ENCODE measurements at regions not wholly inside any gene's neighbourhood (a gene's known extent, or its start where the extent isn't known, plus 50 kb on each side); places are given as distances from the start of the nearest gene placed in this dataset.
"Not testable (repeated sequence)": the region's sequence is repeated elsewhere in the genome, so short reads cannot be mapped to it uniquely, and the experiment has no call there.

- CTCF ChIA-PET = no interaction called here
- POLR2A ChIA-PET = no interaction called here
Measured at GRCh38 chr6:21750575-21750974, 157.0 kb downstream of the SOX4 start.

DNA sequence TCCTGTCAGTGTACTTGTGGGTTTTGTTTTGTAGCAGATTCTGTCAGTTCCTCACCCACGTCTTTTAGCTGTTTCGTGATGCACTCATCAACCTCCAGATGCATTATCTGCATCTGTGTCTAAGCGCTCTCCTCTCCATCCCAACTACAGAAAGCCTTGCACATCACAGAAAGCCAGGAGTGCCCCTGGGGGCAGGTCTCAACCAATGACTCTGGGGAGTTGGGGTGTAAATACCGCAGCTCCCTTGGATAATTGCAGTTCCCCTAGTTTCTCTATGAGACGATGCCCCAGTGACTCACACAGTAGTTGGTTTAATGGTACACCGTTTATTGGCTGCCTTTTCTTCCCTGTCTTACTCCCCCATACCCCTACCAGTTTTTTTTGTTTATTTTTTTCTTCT lies 158.1 kb downstream of the SOX4 start:
- no peak for TF ChIP-seq CTCF (IDR thresholded peaks at IDR 0.05; ENCODE audit: insufficient read depth, low read length, missing control alignments)
- DNase-seq (ENCODE audit: low read depth, low spot score) = no peak
- POLR2A ChIA-PET = no interaction called here
- H3K4me3 ChIP-seq (ENCODE audit: low read depth, low read length) = no peak overlapping the region
- CTCF ChIA-PET = no interaction called here

More at GRCh38 chr6:21750575-21750974, 157.0 kb downstream of the SOX4 start:
- no peak for TF ChIP-seq CTCF (IDR thresholded peaks at IDR 0.05; ENCODE audit: insufficient read depth, low read length, missing control alignments)
- no peak overlapping the region for H3K4me3 ChIP-seq (ENCODE audit: low read depth, low read length)
- no peak for DNase-seq (ENCODE audit: low read depth, low spot score)

GRCh38 chr6:21752054-21752811 lies 158.7 kb downstream of the SOX4 start:
- CTCF ChIA-PET = no interaction called here
- TF ChIP-seq CTCF (IDR thresholded peaks at IDR 0.05; ENCODE audit: insufficient read depth, low read length, missing control alignments) = no peak
- H3K4me3 ChIP-seq (ENCODE audit: low read depth, low read length) = no peak overlapping the region
- POLR2A ChIA-PET = no interaction called here
- no peak for DNase-seq (ENCODE audit: low read depth, low spot score)

DNA sequence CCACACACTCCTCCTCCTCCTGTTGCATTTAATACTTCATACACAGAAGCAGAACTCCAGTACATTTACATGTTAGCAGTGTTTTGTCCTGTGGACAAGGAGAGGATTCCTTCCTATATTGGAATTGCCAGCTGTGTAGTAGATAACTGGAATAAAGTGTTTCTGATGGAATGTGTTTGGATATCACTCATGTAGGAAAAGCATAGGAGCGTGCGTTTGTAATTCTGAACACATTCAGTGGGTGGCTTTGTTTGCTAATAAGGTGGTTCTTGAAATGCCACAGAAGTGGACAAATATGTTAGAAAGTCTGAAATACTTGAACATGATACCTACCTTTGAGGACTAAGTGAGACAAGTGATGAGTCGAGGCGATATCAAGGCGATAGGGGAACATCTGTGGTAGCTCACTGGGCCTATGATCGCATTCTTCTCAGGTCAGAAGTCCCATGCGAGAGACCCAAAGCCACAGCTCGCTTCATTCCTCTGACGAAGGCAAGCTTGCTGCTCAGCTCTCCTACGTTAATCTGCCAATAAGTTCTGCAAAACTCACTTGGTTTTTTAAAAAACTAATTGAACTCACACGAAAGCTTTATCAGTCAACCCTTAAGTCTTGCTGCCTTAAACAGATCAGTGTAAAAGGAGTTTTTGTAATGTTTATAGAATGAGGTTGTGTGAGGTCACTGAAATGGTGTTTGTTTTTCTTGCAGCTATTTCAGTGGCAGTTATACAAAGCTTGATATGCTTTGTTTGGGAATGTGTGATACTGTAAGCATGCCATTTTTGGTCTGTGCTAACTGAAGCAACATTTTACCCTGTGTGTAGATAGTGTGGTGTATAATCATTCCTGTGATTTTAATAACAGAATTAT lies 159.9 kb downstream of the SOX4 start:
- CTCF ChIA-PET = interaction anchor here (1.1 kb wide), 1 partner anchor 15 kb away, joined by 3 read pairs; no protein-coding TSS in a partner anchor
- DNase-seq (ENCODE audit: low read depth, low spot score) = no peak
- no peak overlapping the region for H3K4me3 ChIP-seq (ENCODE audit: low read depth, low read length)
- no peak for TF ChIP-seq CTCF (IDR thresholded peaks at IDR 0.05; ENCODE audit: insufficient read depth, low read length, missing control alignments)
- POLR2A ChIA-PET = no interaction called here

- TF ChIP-seq CTCF (IDR thresholded peaks at IDR 0.05; ENCODE audit: insufficient read depth, low read length, missing control alignments) = no peak
- no peak for DNase-seq (ENCODE audit: low read depth, low spot score)
- ChIA-PET CTCF (no interaction called here), POLR2A (no interaction called here)
- H3K4me3 ChIP-seq (ENCODE audit: low read depth, low read length) = no peak overlapping the region
Measured at GRCh38 chr6:21754891-21755290, 161.3 kb downstream of the SOX4 start.

DNA sequence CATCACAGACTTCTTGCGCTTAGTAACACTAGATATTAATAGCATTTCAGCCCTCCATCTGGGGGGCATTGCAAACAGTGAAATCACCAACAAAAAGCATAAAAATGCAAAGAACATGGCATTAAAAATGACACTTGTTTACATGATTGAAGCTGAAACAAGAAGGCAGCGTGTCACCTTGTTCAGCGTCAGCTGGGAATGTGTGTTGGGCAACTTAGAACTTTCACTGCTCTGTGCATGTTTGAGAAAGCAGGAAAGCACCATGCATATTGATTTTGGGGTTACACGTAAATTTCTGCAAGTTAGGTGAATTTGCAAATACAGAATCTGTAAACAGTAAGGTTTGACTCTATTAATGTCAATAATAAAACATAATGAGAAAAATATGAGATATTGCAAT lies 162.9 kb downstream of the SOX4 start:
- TF ChIP-seq CTCF (IDR thresholded peaks at IDR 0.05; ENCODE audit: insufficient read depth, low read length, missing control alignments) = no peak
- POLR2A ChIA-PET = no interaction called here
- DNase-seq (ENCODE audit: low read depth, low spot score) = no peak
- CTCF ChIA-PET = no interaction called here
- no peak overlapping the region for H3K4me3 ChIP-seq (ENCODE audit: low read depth, low read length)

DNA sequence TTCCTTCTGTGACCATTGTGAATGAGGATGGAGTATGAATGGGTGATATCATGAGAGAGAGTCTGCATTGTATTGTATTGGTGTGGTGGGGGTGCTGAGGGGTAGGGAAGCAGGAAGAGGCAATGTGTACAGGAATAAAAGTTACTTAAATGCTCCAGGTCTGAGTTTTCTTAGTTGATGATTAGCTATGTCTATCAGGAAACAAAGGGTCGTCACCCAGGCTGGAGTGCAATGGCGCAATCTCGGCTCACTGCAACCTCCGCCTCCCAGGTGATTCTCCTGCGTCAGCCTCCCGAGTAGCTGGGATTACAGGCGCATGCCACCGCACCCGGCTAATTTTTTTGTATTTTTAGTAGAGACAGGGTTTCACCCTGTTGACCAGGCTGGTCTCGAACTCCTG lies 163.8 kb downstream of the SOX4 start:
- H3K4me3 ChIP-seq (ENCODE audit: low read depth, low read length); DNase-seq (ENCODE audit: low read depth, low spot score); CTCF ChIA-PET; POLR2A ChIA-PET: not testable (repeated sequence)

All from AG04449 (cell line).